GM12878 (cell line): ENCODE measurements at regions not wholly inside any gene's neighbourhood (a gene's known extent, or its start where the extent isn't known, plus 50 kb on each side); places are given as distances from the start of the nearest gene placed in this dataset.

Source experiments
- ATAC-seq: fragments of 200-7000 bp; cut with Tn5 transposase; 3 replicates; pipeline ENCODE4 v1.9.1; 2020; ENCODE audit warnings: mild to moderate bottlenecking, moderate library complexity
- BruUV-seq: library from RNA; stranded (reverse); fragments of 400-500 nt; replicated peaks from 2 replicates; lab custom pipeline; 2021; lab: Mats Ljungman, UMichigan
- CTCF ChIA-PET: fragments of 300-600 bp; sonication (Branson Sonifier 250); formaldehyde crosslinking; extraction: SDS; loops from one replicate; lab custom pipeline; 2021; ENCODE audit warnings: inconsistent platforms; lab: Yijun Ruan, JAX
- POLR2A ChIA-PET: fragments of 350-600 bp; formaldehyde crosslinking; extraction: SDS; loops from one replicate; lab custom pipeline; 2021; ENCODE audit warnings: inconsistent platforms; lab: Charles Lee
- RAD21 ChIA-PET: fragments of 300-600 bp; sonication (Branson Sonifier 250); formaldehyde crosslinking; loops from one replicate; lab custom pipeline; 2023; ENCODE audit warnings: antibody characterized with exemption; ENCODE audit not compliant: unreplicated experiment; lab: Charles Lee
- SMC1A ChIA-PET: fragments of 300-600 bp; sonication (Branson Sonifier 250); formaldehyde crosslinking; loops from one replicate; lab custom pipeline; 2023; ENCODE audit not compliant: unreplicated experiment, uncharacterized antibody; lab: Charles Lee
- DNase-seq: peaks from one replicate; pipeline ENCODE4 v3.0.0-alpha.2; 2011; ENCODE audit warnings: low read depth, low spot score
- FAIRE-seq: peaks from 3 replicates; lab custom pipeline; 2011; peaks lifted over from hg19 to GRCh38; lab: Jason Lieb, UNC
- H2AFZ ChIP-seq: 2 replicates; pipeline ENCODE4 v1.6.0; 2011; ENCODE audit warnings: low read depth, low read length, control low read depth; ENCODE audit not compliant: control insufficient read depth
- H3K27ac ChIP-seq: 2 replicates; pipeline ENCODE4 v1.5.1; 2011; ENCODE audit warnings: control low read depth; ENCODE audit not compliant: control insufficient read depth, insufficient read depth
- H3K27me3 ChIP-seq, 2 experiments: replicated peaks in 1 of 2; 2 replicates each; pipeline versions ENCODE4 v1.6.0 to v1.6.1; 2011; ENCODE audit warnings: low read length in 1 of 2; ENCODE audit not compliant: control insufficient read depth in 2 of 2, insufficient read depth in 2 of 2
- H3K36me3 ChIP-seq, 2 experiments: 2 replicates each; pipeline ENCODE4 v1.5.1; 2011; ENCODE audit warnings: low read length in 1 of 2; ENCODE audit not compliant: control insufficient read depth in 2 of 2, insufficient read depth in 2 of 2
- H3K4me1 ChIP-seq: 2 replicates; pipeline ENCODE4 v1.6.1; 2011; ENCODE audit warnings: mild to moderate bottlenecking, low read length, moderate library complexity, mixed read lengths; ENCODE audit not compliant: control insufficient read depth, insufficient read depth
- H3K4me2 ChIP-seq: 2 replicates; pipeline ENCODE4 v1.6.0; 2011; ENCODE audit warnings: control low read depth; ENCODE audit not compliant: control insufficient read depth, insufficient read depth
- H3K4me3 ChIP-seq: fragments of 200-600 bp; sonication (generic); 2 replicates; pipeline ENCODE4 v1.5.1; 2016
- H3K79me2 ChIP-seq: 2 replicates; pipeline ENCODE4 v1.6.0; 2011; ENCODE audit warnings: low read length; ENCODE audit not compliant: control insufficient read depth, insufficient read depth
- H3K9ac ChIP-seq: 2 replicates; pipeline ENCODE4 v1.8.0; 2011; ENCODE audit warnings: low read length, control low read depth, mixed read lengths; ENCODE audit not compliant: control insufficient read depth, insufficient read depth
- H3K9me3 ChIP-seq: replicated peaks from 3 replicates; pipeline ENCODE4 v1.5.1; 2011; ENCODE audit warnings: mild to moderate bottlenecking, low read length; ENCODE audit not compliant: control insufficient read depth, insufficient read depth
- H4K20me1 ChIP-seq: 2 replicates; pipeline ENCODE4 v1.6.0; 2011; ENCODE audit not compliant: control insufficient read depth, insufficient read depth
- BHLHE40 ChIP-seq, 2 experiments: fragments of 450-650 bp in 1 of 2; IDR thresholded peaks; 2 replicates each; pipeline ENCODE4 v1.6.1; 2011 to 2017; ENCODE audit warnings: low read depth in 2 of 2, borderline replicate concordance in 1 of 2, improper control_type of control experiment in 1 of 2, low read length in 1 of 2, mild to moderate bottlenecking in 1 of 2
- DPF2 ChIP-seq: fragments of 450-650 bp; IDR thresholded peaks from 2 replicates; pipeline ENCODE4 v1.6.1; 2017; ENCODE audit warnings: mild to moderate bottlenecking
- IKZF1 ChIP-seq: fragments of 450-650 bp; conservative IDR thresholded peaks from 2 replicates; pipeline ENCODE4 v1.6.1; 2017; ENCODE audit warnings: antibody characterized with exemption, mild to moderate bottlenecking
- IRF3 ChIP-seq: fragments of 450-650 bp; IDR thresholded peaks from 2 replicates; pipeline ENCODE4 v1.6.1; 2014; ENCODE audit warnings: mild to moderate bottlenecking
- RAD21 ChIP-seq: IDR thresholded peaks from 2 replicates; pipeline ENCODE4 v1.6.1; 2011; ENCODE audit warnings: mild to moderate bottlenecking, low read depth, low read length, moderate library complexity; ENCODE audit not compliant: insufficient read depth
- RAD51 ChIP-seq: fragments of 450-650 bp; IDR thresholded peaks from 2 replicates; pipeline ENCODE4 v1.6.1; 2016; ENCODE audit warnings: moderate library complexity, mild to moderate bottlenecking, inconsistent platforms
- RCOR1 ChIP-seq: conservative IDR thresholded peaks from 2 replicates; pipeline ENCODE4 v1.6.1; 2012; ENCODE audit warnings: low read depth, low read length, improper control_type of control experiment
- RELA ChIP-seq: fragments of 450-650 bp; IDR thresholded peaks from 2 replicates; pipeline ENCODE4 v1.8.0; 2014; ENCODE audit warnings: borderline replicate concordance; ENCODE audit not compliant: partially characterized antibody
- RUNX3 ChIP-seq: IDR thresholded peaks from 2 replicates; pipeline ENCODE4 v1.6.1; 2012; ENCODE audit warnings: low read length, inconsistent platforms
- SMC3 ChIP-seq: IDR thresholded peaks from 2 replicates; pipeline ENCODE4 v1.6.1; 2011; ENCODE audit warnings: low read length, improper control_type of control experiment, borderline replicate concordance
- SPI1 ChIP-seq: IDR thresholded peaks from 2 replicates; pipeline ENCODE4 v1.6.1; 2011; ENCODE audit warnings: low read depth, mild to moderate bottlenecking, low read length, moderate library complexity, borderline replicate concordance; ENCODE audit not compliant: insufficient read depth
- TARDBP ChIP-seq: IDR thresholded peaks from 2 replicates; pipeline ENCODE4 v1.6.1; 2016; ENCODE audit warnings: borderline replicate concordance
- TCF7 ChIP-seq: IDR thresholded peaks from 2 replicates; pipeline ENCODE4 v1.6.1; 2014; ENCODE audit warnings: antibody characterized with exemption, borderline replicate concordance
- YY1 ChIP-seq: IDR thresholded peaks from 2 replicates; pipeline ENCODE4 v1.6.1; 2011; ENCODE audit warnings: low read depth, mild to moderate bottlenecking, low read length
- ZBTB40 ChIP-seq: fragments of 450-650 bp; IDR thresholded peaks from 2 replicates; pipeline ENCODE4 v1.6.1; 2016; ENCODE audit warnings: mild to moderate bottlenecking, moderate library complexity, borderline replicate concordance
- ZNF687 ChIP-seq: fragments of 450-650 bp; IDR thresholded peaks from 2 replicates; pipeline ENCODE4 v1.6.1; 2017; ENCODE audit warnings: mild to moderate bottlenecking, moderate library complexity
- ZSCAN29 ChIP-seq: fragments of 450-650 bp; IDR thresholded peaks from 2 replicates; pipeline ENCODE4 v1.6.1; 2017; ENCODE audit warnings: mild to moderate bottlenecking, moderate library complexity
- WGBS: methylation state at CpG from one replicate; pipeline ENCODE4 v1.1.6; 2016; ENCODE audit warnings: low lambda C conversion rate; ENCODE audit not compliant: insufficient replicate concordance, insufficient coverage; ENCODE audit errors: missing lambda C conversion rate; 5-methylcytosine and 5-hydroxymethylcytosine counted together
- in situ Hi-C: fragments of 300-500 bp; cut with MboI; formaldehyde crosslinking; loops from 9 replicates; pipeline ENCODE4 v1.14.3; 2018; ENCODE audit warnings: mixed read lengths
- intact Hi-C: fragments of 100-400 bp; cut with micrococcal nuclease; formaldehyde crosslinking; loops from one replicate; pipeline ENCODE4 v1.14.2; 2022; ENCODE audit not compliant: unreplicated experiment

GRCh38 chr7:85750454-85750949, 563.6 kb upstream of the SEMA3D start:
- SMC1A ChIA-PET = no interaction called here
- no peak overlapping the region for H2AFZ ChIP-seq
- no peak for TF ChIP-seq YY1
- no peak for TF ChIP-seq RELA
- TF ChIP-seq RAD51 = no peak
- TF ChIP-seq ZSCAN29 = no peak
- peak; percentile 48; the same call in 1 of the 2 replicates for TF ChIP-seq SMC3
- 0 out of 2 replicates have a peak, but pooled peaks have one; percentile 8 for TF ChIP-seq RUNX3
- no peak for TF ChIP-seq ZBTB40
- no peak for TF ChIP-seq BHLHE40 (IDR thresholded peaks at IDR 0.05; ENCODE audit: borderline replicate concordance in 1 of 2, low read depth in 2 of 2, low read length in 1 of 2)
- no peak for TF ChIP-seq RCOR1
- peak; percentile 66 for TF ChIP-seq RAD21
- TF ChIP-seq SPI1 = no peak
- no peak for TF ChIP-seq IRF3
- no peak for TF ChIP-seq IKZF1
- no peak for TF ChIP-seq TARDBP
- TF ChIP-seq ZNF687 = no peak
- TF ChIP-seq DPF2 = no peak
- TF ChIP-seq TCF7 = no peak

More at GRCh38 chr7:85750454-85750949, 563.6 kb upstream of the SEMA3D start:
- no peak overlapping the region for H3K27ac ChIP-seq
- 34% methylated on average over 14 of the region's 14 CpGs for WGBS
- no peaks in the 10 kb centered on the region for H3K9me3 ChIP-seq
- in situ Hi-C loops (no loop called here), intact Hi-C loops (loop anchor here (1.0 to 2.0 kb wide), 2 partner anchors 710 to 719 kb away; no protein-coding TSS in a partner anchor)
- H3K36me3 ChIP-seq = no peaks in the 10 kb centered on the region
- ChIA-PET POLR2A (no interaction called here), RAD21 (no interaction called here), CTCF (interaction anchor here (0.9 to 1.6 kb wide), 4 partner anchors 15 to 684 kb away, joined by 3 to 4 read pairs (median 3); no protein-coding TSS in a partner anchor)
- no peaks in the 10 kb centered on the region for H3K27me3 ChIP-seq
- no peak overlapping the region for H3K4me3 ChIP-seq
- H3K9ac ChIP-seq = no peak overlapping the region
- no TSS peak for BruUV-seq
- FAIRE-seq = peak; percentile 41
- H3K4me2 ChIP-seq = no peak overlapping the region
- no peaks in the 10 kb centered on the region for H3K4me1 ChIP-seq
- DNase-seq = no peak
- H3K79me2 ChIP-seq = no peaks in the 10 kb centered on the region
- peak; percentile 93 for ATAC-seq
- no peaks in the 10 kb centered on the region; the same call in 1 of the 2 replicates for H4K20me1 ChIP-seq
